ENCODE measurements at regions not wholly inside any gene's neighbourhood (a gene's known extent, or its start where the extent isn't known, plus 50 kb on each side); places are given as distances from the start of the nearest gene placed in this dataset.

DNA sequence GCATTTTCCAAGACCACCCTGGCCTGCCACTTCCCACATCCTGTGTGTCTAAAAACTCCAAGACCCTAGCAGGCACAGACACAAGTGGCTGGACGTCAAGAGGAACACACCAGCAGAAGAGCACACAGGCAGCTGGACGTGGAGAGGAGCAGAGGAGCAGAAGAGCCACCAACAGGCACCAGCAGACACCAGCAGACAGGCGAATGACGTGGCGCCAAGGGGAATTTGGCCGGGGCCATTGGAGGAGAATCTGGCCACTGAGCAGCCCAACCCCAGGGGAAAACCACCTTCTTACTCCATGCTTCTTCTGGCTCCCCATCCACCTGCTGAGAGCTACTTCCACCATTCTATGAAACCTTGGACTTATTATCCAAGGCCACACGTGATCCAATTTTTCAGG lies 243.1 kb upstream of the CTSO start:
- Histone ChIP-seq H4K5ac (ENCODE audit: low read depth, low read length) (no peak overlapping the region), H2AFZ (replicated peaks; ENCODE audit: low read length, poor library complexity) (no peak overlapping the region), H3K9ac (ENCODE audit: low read depth, low read length) (no peak overlapping the region), H3K18ac (ENCODE audit: low read depth, low read length) (no peak overlapping the region), H2BK5ac (ENCODE audit: low read depth, low read length, poor library complexity, severe bottlenecking) (no peak overlapping the region), H3K4ac (ENCODE audit: low read depth, low read length) (no peak overlapping the region), H4K91ac (ENCODE audit: insufficient read depth, low read depth, low read length) (no peak overlapping the region), H3K23ac (ENCODE audit: low read depth, low read length) (no peak overlapping the region), H3K14ac (replicated peaks; ENCODE audit: low read depth, low read length) (no peak overlapping the region), H3K79me1 (ENCODE audit: low read depth in 1 of 2, low read length in 2 of 2) (no peaks in the 10 kb centered on the region), H2BK20ac (ENCODE audit: low read depth, low read length) (no peak overlapping the region), H3K9me1 (ENCODE audit: insufficient read depth, low read length) (no peaks in the 10 kb centered on the region), H3K56ac (ENCODE audit: extremely low read depth, insufficient read depth, low read length) (no peak overlapping the region), H2BK15ac (ENCODE audit: low read depth, low read length) (no peak overlapping the region), H3K36me3 (ENCODE audit: control insufficient read depth, insufficient read depth, low read length) (no peaks in the 10 kb centered on the region), H3K27ac (ENCODE audit: insufficient read depth, low read length) (no peak overlapping the region), H3K4me3 (ENCODE audit: insufficient read depth, low read depth, low read length) (no peak overlapping the region), H3K9me3 (ENCODE audit: control insufficient read depth, insufficient read depth, low read length) (no peaks in the 10 kb centered on the region), H2AK5ac (ENCODE audit: low read depth, low read length) (no peak overlapping the region), H4K20me1 (ENCODE audit: insufficient read depth, low read length) (no peaks in the 10 kb centered on the region), H2BK120ac (ENCODE audit: low read depth, low read length) (no peak overlapping the region), H3K27me3 (ENCODE audit: control insufficient read depth, insufficient read depth, low read length) (no peaks in the 10 kb centered on the region), H2AK9ac (replicated peaks; ENCODE audit: low read depth, low read length, poor library complexity) (no peak overlapping the region), H3K4me1 (ENCODE audit: control insufficient read depth, insufficient read depth, low read length) (0 out of 2 replicates have a peak, but pooled peaks cover 1% of the 10 kb centered on the region), H3K4me2 (ENCODE audit: low read depth, low read length) (no peak overlapping the region), H4K8ac (ENCODE audit: low read depth in 2 of 2, low read length in 2 of 2) (no peak overlapping the region)
- ChIA-PET CTCF (interaction anchor here (1.1 to 1.2 kb wide), 2 partner anchors 11 to 27 kb away, joined by 3 read pairs; no protein-coding TSS in a partner anchor), POLR2A (ENCODE audit: unreplicated experiment) (no interaction called here)
- ATAC-seq (ENCODE audit: low read depth) = no peak
- in situ Hi-C loops (cut with MboI; ENCODE audit: low sequenced_read_pairs) (no loop called here), intact Hi-C loops (cut with micrococcal nuclease) (no loop called here), dilution Hi-C loops (cut with HindIII; ENCODE audit: low sequenced_read_pairs, unreplicated experiment) (no loop called here)
- WGBS, 2 experiments (ENCODE audit: extremely low coverage in 2 of 2, insufficient read length in 1 of 2) = 68% methylated on average over 3 of the region's 7 CpGs; no CpG with 5 or more reads in 1 of the 2 experiments
- TF ChIP-seq POLR2A (IDR thresholded peaks at IDR 0.05; ENCODE audit: low read depth, low read length) (no peak), MAFK (IDR thresholded peaks at IDR 0.05; ENCODE audit: low read depth, low read length) (no peak), MAZ (IDR thresholded peaks at IDR 0.05; ENCODE audit: borderline replicate concordance, low read depth, low read length) (no peak)
- no peak for DNase-seq
- BruUV-seq (replicated peaks) = no TSS peak
